PFSK-1 (cell line): ENCODE measurements at regions not wholly inside any gene's neighbourhood (a gene's known extent, or its start where the extent isn't known, plus 50 kb on each side); places are given as distances from the start of the nearest gene placed in this dataset.

Experiments used
- FOXP2 ChIP-seq: optimal IDR thresholded peaks from 2 replicates; pipeline ENCODE3; 2011; ENCODE audit warnings: borderline replicate concordance, control low read depth, inconsistent platforms; ENCODE audit not compliant: insufficient read depth; ENCODE audit errors: extremely low read length, extremely low read depth
- POLR2AphosphoS5 ChIP-seq: IDR thresholded peaks from 2 replicates; pipeline ENCODE4 v1.6.1; 2012; ENCODE audit warnings: low read depth, mild to moderate bottlenecking, control low read depth, low read length, moderate library complexity
- SIN3A ChIP-seq: IDR thresholded peaks from 2 replicates; pipeline ENCODE4 v1.6.1; 2012; ENCODE audit warnings: mild to moderate bottlenecking, low read length, moderate library complexity, borderline replicate concordance; ENCODE audit not compliant: insufficient read depth
- TAF1 ChIP-seq: IDR thresholded peaks from 2 replicates; pipeline ENCODE4 v1.6.1; 2012; ENCODE audit warnings: low read length, control low read depth, borderline replicate concordance; ENCODE audit not compliant: insufficient read depth
- TF ChIP-seq, protein P1 (sequence below), 2 experiments: IDR thresholded peaks; 2 replicates each; pipeline versions ENCODE4 v1.6.1 to v1.8.0; 2011 to 2012; ENCODE audit warnings: low read depth in 2 of 2, low read length in 2 of 2, control low read depth in 1 of 2, inconsistent platforms in 1 of 2, mild to moderate bottlenecking in 1 of 2, moderate library complexity in 1 of 2; ENCODE audit not compliant: insufficient read depth in 1 of 2

DNA sequence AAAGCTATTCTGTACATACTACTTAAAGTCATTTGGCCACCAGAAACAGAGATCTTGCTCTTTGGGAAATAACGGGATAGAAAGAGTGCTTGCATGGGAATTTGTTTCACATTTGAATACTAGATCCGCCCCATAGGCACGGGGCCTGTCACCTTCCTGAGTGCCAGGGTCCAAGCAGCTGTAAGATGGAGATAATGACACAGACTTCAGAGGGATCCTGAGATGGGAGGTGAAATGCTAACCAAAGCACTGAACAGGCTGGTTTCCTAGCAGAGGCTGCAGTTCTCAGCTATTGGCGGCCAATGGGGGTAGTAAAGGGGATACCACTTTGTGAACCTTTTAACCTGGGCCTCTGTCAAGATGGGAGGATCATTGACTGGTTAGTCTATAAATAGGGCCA is 225.4 kb downstream of the IRF8 start:
- TF ChIP-seq FOXP2: no peak
- TF ChIP-seq SIN3A: no peak
- TF ChIP-seq POLR2AphosphoS5: no peak
- TF ChIP-seq, protein P1, sequence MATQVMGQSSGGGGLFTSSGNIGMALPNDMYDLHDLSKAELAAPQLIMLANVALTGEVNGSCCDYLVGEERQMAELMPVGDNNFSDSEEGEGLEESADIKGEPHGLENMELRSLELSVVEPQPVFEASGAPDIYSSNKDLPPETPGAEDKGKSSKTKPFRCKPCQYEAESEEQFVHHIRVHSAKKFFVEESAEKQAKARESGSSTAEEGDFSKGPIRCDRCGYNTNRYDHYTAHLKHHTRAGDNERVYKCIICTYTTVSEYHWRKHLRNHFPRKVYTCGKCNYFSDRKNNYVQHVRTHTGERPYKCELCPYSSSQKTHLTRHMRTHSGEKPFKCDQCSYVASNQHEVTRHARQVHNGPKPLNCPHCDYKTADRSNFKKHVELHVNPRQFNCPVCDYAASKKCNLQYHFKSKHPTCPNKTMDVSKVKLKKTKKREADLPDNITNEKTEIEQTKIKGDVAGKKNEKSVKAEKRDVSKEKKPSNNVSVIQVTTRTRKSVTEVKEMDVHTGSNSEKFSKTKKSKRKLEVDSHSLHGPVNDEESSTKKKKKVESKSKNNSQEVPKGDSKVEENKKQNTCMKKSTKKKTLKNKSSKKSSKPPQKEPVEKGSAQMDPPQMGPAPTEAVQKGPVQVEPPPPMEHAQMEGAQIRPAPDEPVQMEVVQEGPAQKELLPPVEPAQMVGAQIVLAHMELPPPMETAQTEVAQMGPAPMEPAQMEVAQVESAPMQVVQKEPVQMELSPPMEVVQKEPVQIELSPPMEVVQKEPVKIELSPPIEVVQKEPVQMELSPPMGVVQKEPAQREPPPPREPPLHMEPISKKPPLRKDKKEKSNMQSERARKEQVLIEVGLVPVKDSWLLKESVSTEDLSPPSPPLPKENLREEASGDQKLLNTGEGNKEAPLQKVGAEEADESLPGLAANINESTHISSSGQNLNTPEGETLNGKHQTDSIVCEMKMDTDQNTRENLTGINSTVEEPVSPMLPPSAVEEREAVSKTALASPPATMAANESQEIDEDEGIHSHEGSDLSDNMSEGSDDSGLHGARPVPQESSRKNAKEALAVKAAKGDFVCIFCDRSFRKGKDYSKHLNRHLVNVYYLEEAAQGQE (IDR thresholded peaks at IDR 0.05; ENCODE audit: insufficient read depth in 1 of 2, low read depth in 2 of 2, low read length in 2 of 2): no peak
- TF ChIP-seq TAF1: no peak

DNA sequence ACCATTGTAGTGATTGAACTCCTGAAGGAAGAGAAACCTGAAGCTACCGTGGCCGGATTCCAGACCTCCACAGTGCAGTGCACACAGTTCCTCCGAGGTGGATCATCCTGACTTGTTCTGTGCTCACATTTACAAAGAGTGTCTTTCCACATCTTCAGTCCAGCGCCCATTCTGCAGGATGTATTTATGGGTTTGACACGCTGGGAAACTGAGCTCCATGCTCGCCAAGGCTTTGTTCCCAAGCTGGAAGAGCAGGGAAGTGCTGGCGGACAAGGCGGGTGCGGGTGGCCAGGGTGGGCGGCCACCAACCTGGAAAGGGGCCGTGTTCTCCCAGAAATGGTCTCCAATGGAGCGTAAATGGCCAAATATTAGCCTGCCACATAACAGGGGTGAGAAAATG is 227.9 kb downstream of the IRF8 start:
- no peak for TF ChIP-seq SIN3A
- TF ChIP-seq POLR2AphosphoS5: no peak
- TF ChIP-seq, protein P1 (IDR thresholded peaks at IDR 0.05; ENCODE audit: insufficient read depth in 1 of 2, low read depth in 2 of 2, low read length in 2 of 2): no peak
- no peak for TF ChIP-seq TAF1
- TF ChIP-seq FOXP2: no peak

DNA sequence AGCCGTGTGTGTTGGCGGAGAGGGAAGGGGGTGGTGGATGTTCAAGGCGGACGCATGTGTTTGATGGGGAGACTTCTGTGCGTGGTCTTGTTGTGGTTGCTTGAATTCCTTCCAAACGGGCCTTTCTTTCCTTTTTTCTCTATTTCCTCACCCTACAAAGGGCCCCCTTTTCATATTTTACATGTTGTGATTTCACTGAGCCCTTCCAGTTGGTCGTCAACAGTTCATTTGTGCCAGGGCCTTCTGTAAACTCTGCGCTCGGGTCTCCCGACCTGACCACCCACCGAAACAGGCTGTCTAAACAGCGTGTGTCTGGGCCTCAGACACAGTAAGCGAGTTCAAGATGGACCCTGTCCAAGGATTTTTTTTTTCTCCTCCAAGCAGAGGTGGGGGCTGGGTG is 228.4 kb downstream of the IRF8 start:
- TF ChIP-seq FOXP2: no peak
- TF ChIP-seq, protein P1 (IDR thresholded peaks at IDR 0.05; ENCODE audit: insufficient read depth in 1 of 2, low read depth in 2 of 2, low read length in 2 of 2): no peak
- TF ChIP-seq TAF1: no peak
- TF ChIP-seq SIN3A: no peak
- no peak for TF ChIP-seq POLR2AphosphoS5

DNA sequence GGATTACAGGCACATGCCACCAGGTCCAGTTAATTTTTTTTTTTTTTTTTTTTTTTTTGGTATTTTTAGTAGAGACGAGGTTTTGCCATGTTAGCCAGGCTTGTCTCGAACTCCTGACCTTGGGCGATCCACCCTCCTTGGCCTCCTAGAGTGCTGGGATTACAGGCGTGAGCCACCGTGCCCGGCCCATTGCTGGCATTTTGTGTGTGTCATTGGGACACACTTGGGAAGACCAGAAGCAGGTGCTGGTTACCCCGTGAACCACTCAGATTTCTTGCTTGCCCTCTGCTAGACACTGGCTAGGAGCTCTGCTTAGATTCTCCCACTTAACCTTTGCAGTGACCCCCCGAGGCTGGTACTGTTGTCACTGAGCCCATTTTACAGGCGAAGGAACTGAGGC is 229.3 kb downstream of the IRF8 start:
- TF ChIP-seq SIN3A (no peak), FOXP2 (no peak), POLR2AphosphoS5 (no peak), TAF1 (no peak)
- TF ChIP-seq, protein P1 (IDR thresholded peaks at IDR 0.05; ENCODE audit: insufficient read depth in 1 of 2, low read depth in 2 of 2, low read length in 2 of 2): no peak

DNA sequence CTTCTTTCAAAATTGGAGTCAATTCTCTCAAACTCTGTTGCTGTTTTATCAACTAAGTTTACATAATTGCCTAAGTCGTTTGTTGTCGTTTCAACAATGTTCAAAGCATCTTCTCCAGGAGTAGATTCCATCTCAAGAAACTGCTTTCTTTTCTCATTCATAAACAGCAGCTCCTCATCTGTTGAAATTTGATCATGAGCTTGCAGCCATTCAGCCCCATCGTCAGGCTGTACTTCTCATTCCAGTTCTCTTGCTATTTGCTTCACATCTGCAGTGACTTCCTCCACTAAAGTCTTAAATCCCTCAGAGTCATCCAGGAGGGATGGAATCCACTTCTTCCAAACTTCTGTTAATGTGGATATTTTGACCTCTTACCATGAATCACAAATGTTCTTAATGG is 230.6 kb downstream of the IRF8 start:
- TF ChIP-seq POLR2AphosphoS5 (no peak), TAF1 (no peak), FOXP2 (no peak), SIN3A (no peak)
- TF ChIP-seq, protein P1 (IDR thresholded peaks at IDR 0.05; ENCODE audit: insufficient read depth in 1 of 2, low read depth in 2 of 2, low read length in 2 of 2): no peak
